ENCODE measurements at regions not wholly inside any gene's neighbourhood (a gene's known extent, or its start where the extent isn't known, plus 50 kb on each side); places are given as distances from the start of the nearest gene placed in this dataset.

- TF ChIP-seq CTCF (IDR thresholded peaks at IDR 0.05) (no peak), POLR2A (IDR thresholded peaks at IDR 0.05) (no peak)
These were observed 62.3 kb upstream of the KLHL29 start for GRCh38 chr2:23322567-23323197.

Data from testis (tissue), 2 donors.